Neural progenitor cell (in vitro differentiated cells): ENCODE measurements at regions not wholly inside any gene's neighbourhood (a gene's known extent, or its start where the extent isn't known, plus 50 kb on each side); places are given as distances from the start of the nearest gene placed in this dataset.
A peak's percentile ranks its signal among the peaks of the same experiment; 100 is the strongest.

Experiments
- DNase-seq: peaks from one replicate; pipeline ENCODE4 v3.0.0-alpha.2; 2016; ENCODE audit warnings: low spot score
- H2AFZ ChIP-seq: fragments of 200-600 bp; sonication (generic); replicated peaks from 2 replicates; pipeline ENCODE4 v1.6.1; 2016; ENCODE audit warnings: antibody characterized with exemption
- H3F3A ChIP-seq: fragments of 200-600 bp; sonication (generic); 2 replicates; pipeline ENCODE4 v1.6.1; 2016; ENCODE audit warnings: antibody characterized with exemption, low read depth
- H3K27ac ChIP-seq: fragments of 200-600 bp; sonication (generic); 2 replicates; pipeline ENCODE4 v1.5.1; 2016; ENCODE audit warnings: mild to moderate bottlenecking
- H3K27me3 ChIP-seq: fragments of 200-600 bp; sonication (generic); 2 replicates; pipeline ENCODE4 v1.6.1; 2016; ENCODE audit warnings: mild to moderate bottlenecking, moderate library complexity
- H3K36me3 ChIP-seq: fragments of 200-600 bp; sonication (generic); 2 replicates; pipeline ENCODE4 v1.5.1; 2016
- H3K4me1 ChIP-seq: fragments of 200-600 bp; sonication (generic); 2 replicates; pipeline ENCODE4 v1.6.1; 2016; ENCODE audit warnings: mixed run types
- H3K4me2 ChIP-seq: fragments of 200-600 bp; sonication (generic); 2 replicates; pipeline ENCODE4 v1.6.1; 2016
- H3K4me3 ChIP-seq: fragments of 200-600 bp; sonication (generic); 2 replicates; pipeline ENCODE4 v1.5.1; 2016
- H3K79me2 ChIP-seq: fragments of 200-600 bp; sonication (generic); 2 replicates; pipeline ENCODE4 v1.6.1; 2016; ENCODE audit warnings: low read depth
- H3K9ac ChIP-seq: fragments of 200-600 bp; sonication (generic); 2 replicates; pipeline ENCODE4 v1.6.1; 2016
- H3K9me3 ChIP-seq: fragments of 200-600 bp; sonication (generic); 2 replicates; pipeline ENCODE4 v1.5.1; 2016; ENCODE audit warnings: low read depth
- H4K20me1 ChIP-seq: fragments of 200-600 bp; sonication (generic); 2 replicates; pipeline ENCODE4 v1.6.1; 2016; ENCODE audit warnings: low read depth
- H3K27ac Mint-ChIP-seq: 3 replicates; pipeline ENCODE4 v1.8.0; 2021; ENCODE audit warnings: mixed read lengths
- H3K27me3 Mint-ChIP-seq: 2 replicates; pipeline ENCODE4 v1.8.0; 2022; ENCODE audit warnings: low read depth, mild to moderate bottlenecking, inconsistent platforms, moderate library complexity, mixed read lengths; ENCODE audit not compliant: insufficient read depth
- H3K36me3 Mint-ChIP-seq: 3 replicates; pipeline ENCODE4 v1.8.0; 2021; ENCODE audit warnings: mixed read lengths
- H3K4me1 Mint-ChIP-seq: 3 replicates; pipeline ENCODE4 v1.8.0; 2021; ENCODE audit warnings: mixed read lengths
- H3K4me3 Mint-ChIP-seq: 3 replicates; pipeline ENCODE4 v1.8.0; 2021; ENCODE audit warnings: mild to moderate bottlenecking, moderate library complexity, mixed read lengths
- H3K9me3 Mint-ChIP-seq: 3 replicates; pipeline ENCODE4 v1.8.0; 2020; ENCODE audit warnings: mixed read lengths
- EZH2 ChIP-seq: fragments of 200-600 bp; sonication (generic); IDR thresholded peaks from 2 replicates; pipeline ENCODE4 v1.6.1; 2017; ENCODE audit warnings: antibody characterized with exemption, mild to moderate bottlenecking, moderate library complexity
- EZH2phosphoT487 ChIP-seq: fragments of 200-600 bp; sonication (generic); IDR thresholded peaks from 2 replicates; pipeline ENCODE4 v1.6.1; 2017; ENCODE audit warnings: antibody characterized with exemption
- TF ChIP-seq, protein P1 (sequence below): fragments of 200-600 bp; sonication (generic); IDR thresholded peaks from 2 replicates; pipeline ENCODE4 v1.5.1; 2017; ENCODE audit warnings: antibody characterized with exemption, mild to moderate bottlenecking

DNA sequence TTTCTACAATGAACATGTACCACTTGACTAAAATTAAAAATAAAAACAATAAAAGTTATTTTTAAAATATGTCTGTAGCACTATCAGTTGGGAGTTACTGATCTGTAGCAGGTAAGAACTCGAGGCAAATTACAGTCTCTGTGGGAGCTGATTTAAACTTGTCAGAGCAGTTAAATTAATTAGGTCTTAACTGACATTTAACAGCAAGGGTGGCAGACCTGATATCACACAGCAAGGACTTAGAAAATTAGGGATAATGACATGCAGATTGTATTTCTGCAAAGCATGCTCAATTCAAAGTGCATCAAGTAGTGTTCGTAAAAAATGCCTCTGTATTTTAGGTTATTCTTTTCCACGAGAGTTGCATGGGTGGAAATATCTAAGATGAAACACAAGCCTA, 208.9 kb downstream of the SPATA18 start:
- no peaks in the 10 kb centered on the region for H3K9me3 ChIP-seq
- no peaks in the 10 kb centered on the region for H4K20me1 ChIP-seq
- no peak overlapping the region for H3K27ac ChIP-seq
- no peak overlapping the region for H3K27ac Mint-ChIP-seq
- no peak for DNase-seq
- H3K36me3 ChIP-seq: no peaks in the 10 kb centered on the region
- H3K9me3 Mint-ChIP-seq: no peaks in the 10 kb centered on the region
- H3F3A ChIP-seq: no peaks in the 10 kb centered on the region
- no peak overlapping the region for H3K9ac ChIP-seq
- H3K79me2 ChIP-seq: no peaks in the 10 kb centered on the region
- H3K27me3 ChIP-seq: no peaks in the 10 kb centered on the region
- peaks cover 8% of the 10 kb centered on the region for H3K4me1 Mint-ChIP-seq
- H2AFZ ChIP-seq: no peak overlapping the region
- no peak overlapping the region for H3K4me3 ChIP-seq
- TF ChIP-seq EZH2phosphoT487 (no peak), EZH2 (no peak)
- TF ChIP-seq, protein P1, sequence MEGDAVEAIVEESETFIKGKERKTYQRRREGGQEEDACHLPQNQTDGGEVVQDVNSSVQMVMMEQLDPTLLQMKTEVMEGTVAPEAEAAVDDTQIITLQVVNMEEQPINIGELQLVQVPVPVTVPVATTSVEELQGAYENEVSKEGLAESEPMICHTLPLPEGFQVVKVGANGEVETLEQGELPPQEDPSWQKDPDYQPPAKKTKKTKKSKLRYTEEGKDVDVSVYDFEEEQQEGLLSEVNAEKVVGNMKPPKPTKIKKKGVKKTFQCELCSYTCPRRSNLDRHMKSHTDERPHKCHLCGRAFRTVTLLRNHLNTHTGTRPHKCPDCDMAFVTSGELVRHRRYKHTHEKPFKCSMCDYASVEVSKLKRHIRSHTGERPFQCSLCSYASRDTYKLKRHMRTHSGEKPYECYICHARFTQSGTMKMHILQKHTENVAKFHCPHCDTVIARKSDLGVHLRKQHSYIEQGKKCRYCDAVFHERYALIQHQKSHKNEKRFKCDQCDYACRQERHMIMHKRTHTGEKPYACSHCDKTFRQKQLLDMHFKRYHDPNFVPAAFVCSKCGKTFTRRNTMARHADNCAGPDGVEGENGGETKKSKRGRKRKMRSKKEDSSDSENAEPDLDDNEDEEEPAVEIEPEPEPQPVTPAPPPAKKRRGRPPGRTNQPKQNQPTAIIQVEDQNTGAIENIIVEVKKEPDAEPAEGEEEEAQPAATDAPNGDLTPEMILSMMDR: no peak
- H3K4me3 Mint-ChIP-seq: no peak overlapping the region
- H3K27me3 Mint-ChIP-seq: peaks cover 4% of the 10 kb centered on the region
- no peak overlapping the region for H3K4me2 ChIP-seq
- no peaks in the 10 kb centered on the region for H3K4me1 ChIP-seq
- no peaks in the 10 kb centered on the region for H3K36me3 Mint-ChIP-seq

DNA sequence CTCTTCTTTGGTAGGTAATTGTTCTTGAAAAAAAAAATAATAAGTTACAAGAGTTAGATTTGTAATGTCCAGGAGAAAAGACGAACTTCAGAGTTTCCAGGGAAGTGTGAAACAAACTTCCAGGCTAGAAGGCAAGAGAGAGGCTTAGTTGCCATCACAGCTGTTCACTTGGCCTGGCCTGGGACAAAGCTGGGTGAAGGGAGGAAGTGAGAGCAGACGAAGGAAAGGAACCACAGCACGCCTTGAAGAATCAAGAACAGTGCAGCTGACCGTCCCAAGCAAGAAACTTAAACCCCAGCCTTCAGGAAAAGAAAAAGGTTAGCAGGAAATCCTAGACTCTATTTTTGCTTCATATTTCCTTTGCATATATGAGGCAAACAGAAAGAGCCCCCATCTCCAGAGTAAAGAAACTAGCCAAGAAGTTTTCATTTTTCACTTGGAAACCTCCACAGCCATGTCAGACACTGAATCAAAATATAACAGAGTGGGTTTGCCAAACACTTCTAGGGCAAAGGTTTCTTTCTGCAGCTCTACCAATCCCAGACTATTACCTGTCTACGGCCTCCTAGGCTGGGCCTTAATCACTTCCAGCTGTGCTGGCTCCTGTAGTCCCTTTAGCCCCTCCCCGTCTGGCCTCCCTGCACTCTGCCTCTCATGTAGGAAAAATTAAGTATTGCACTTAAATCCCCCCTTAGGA, 209.6 kb downstream of the SPATA18 start:
- Histone ChIP-seq H3K27ac (no peak overlapping the region), H3K4me1 (no peaks in the 10 kb centered on the region), H3K9me3 (no peaks in the 10 kb centered on the region), H3K4me3 (no peak overlapping the region), H3K9ac (no peak overlapping the region), H3K27me3 (no peaks in the 10 kb centered on the region), H4K20me1 (no peaks in the 10 kb centered on the region), H2AFZ (peak overlapping the region; percentile 6), H3K4me2 (no peak overlapping the region), H3K79me2 (no peaks in the 10 kb centered on the region), H3F3A (no peaks in the 10 kb centered on the region), H3K36me3 (no peaks in the 10 kb centered on the region)
- H3K4me3 Mint-ChIP-seq: no peak overlapping the region
- DNase-seq: no peak
- no peaks in the 10 kb centered on the region for H3K36me3 Mint-ChIP-seq
- H3K4me1 Mint-ChIP-seq: peaks cover 8% of the 10 kb centered on the region
- TF ChIP-seq, protein P1: no peak
- TF ChIP-seq EZH2 (no peak), EZH2phosphoT487 (no peak)
- H3K27ac Mint-ChIP-seq: no peak overlapping the region
- peaks cover 4% of the 10 kb centered on the region for H3K27me3 Mint-ChIP-seq
- H3K9me3 Mint-ChIP-seq: no peaks in the 10 kb centered on the region

DNA sequence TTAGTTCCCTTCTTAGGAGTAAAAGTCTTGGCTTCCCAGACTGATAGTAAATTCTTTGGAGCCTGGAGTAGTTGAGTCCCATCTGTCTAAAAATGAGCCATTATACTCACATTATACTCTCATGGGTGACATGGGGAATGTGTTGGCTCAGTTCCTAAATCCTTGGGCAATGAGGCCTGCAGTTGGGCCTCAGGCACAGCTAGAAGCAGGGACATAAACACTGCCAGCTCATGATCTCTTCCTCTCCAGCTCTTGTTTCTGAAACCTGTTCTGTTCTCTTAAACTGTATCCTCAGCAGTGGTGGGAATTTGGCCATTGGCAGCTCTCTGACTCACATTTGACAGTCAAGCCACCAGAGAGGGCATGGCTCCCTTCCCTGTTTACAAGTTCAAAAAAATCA, 212.5 kb downstream of the SPATA18 start:
- Mint-ChIP-seq H3K4me1 (peaks cover 12% of the 10 kb centered on the region), H3K27ac (no peak overlapping the region), H3K9me3 (no peaks in the 10 kb centered on the region), H3K36me3 (no peaks in the 10 kb centered on the region), H3K4me3 (no peak overlapping the region), H3K27me3 (peaks cover 2% of the 10 kb centered on the region)
- no peak overlapping the region for H2AFZ ChIP-seq
- H3K4me1 ChIP-seq: no peaks in the 10 kb centered on the region
- no peaks in the 10 kb centered on the region for H3K79me2 ChIP-seq
- H3K9me3 ChIP-seq: no peaks in the 10 kb centered on the region
- no peaks in the 10 kb centered on the region for H3K36me3 ChIP-seq
- H3F3A ChIP-seq: no peaks in the 10 kb centered on the region
- H3K9ac ChIP-seq: no peak overlapping the region
- no peak overlapping the region for H3K4me3 ChIP-seq
- no peak for DNase-seq
- no peaks in the 10 kb centered on the region for H4K20me1 ChIP-seq
- no peak overlapping the region for H3K27ac ChIP-seq
- no peak overlapping the region for H3K4me2 ChIP-seq
- H3K27me3 ChIP-seq: no peaks in the 10 kb centered on the region
- TF ChIP-seq, protein P1: no peak
- no peak for TF ChIP-seq EZH2
- TF ChIP-seq EZH2phosphoT487: no peak
